ENCODE measurements at regions not wholly inside any gene's neighbourhood (a gene's known extent, or its start where the extent isn't known, plus 50 kb on each side); places are given as distances from the start of the nearest gene placed in this dataset.

GRCh38 chr3:124374583-124374982, 355.7 kb upstream of the UMPS start:
- DNase-seq = no peak

GRCh38 chr3:124381575-124382333, 348.5 kb upstream of the UMPS start:
- no peak for DNase-seq

- DNase-seq = no peak
These were observed 347.2 kb upstream of the UMPS start for GRCh38 chr3:124383051-124383450.

- DNase-seq = no peak
These were observed 346.3 kb upstream of the UMPS start for GRCh38 chr3:124383846-124384466.

GRCh38 chr3:124384527-124384926, 345.7 kb upstream of the UMPS start:
- DNase-seq = no peak

- no peak for DNase-seq
These were observed 344.3 kb upstream of the UMPS start for GRCh38 chr3:124385996-124386395.

- no peak for DNase-seq
These were observed 343.2 kb upstream of the UMPS start for GRCh38 chr3:124386996-124387595.

GRCh38 chr3:124391774-124392173, 338.5 kb upstream of the UMPS start:
- DNase-seq = no peak

- no peak for DNase-seq
These were observed 336.9 kb upstream of the UMPS start for GRCh38 chr3:124393340-124393739.

- no peak for DNase-seq
These were observed 335.1 kb upstream of the UMPS start for GRCh38 chr3:124395162-124395561.

GRCh38 chr3:124395584-124396338, 334.5 kb upstream of the UMPS start:
- no peak for DNase-seq

GRCh38 chr3:124396339-124396950, 333.8 kb upstream of the UMPS start:
- no peak for DNase-seq

- no peak for DNase-seq
These were observed 333.2 kb upstream of the UMPS start for GRCh38 chr3:124397088-124397487.

GRCh38 chr3:124398594-124398993, 331.7 kb upstream of the UMPS start:
- no peak for DNase-seq

- no peak for DNase-seq
These were observed 328.4 kb upstream of the UMPS start for GRCh38 chr3:124401843-124402242.

GRCh38 chr3:124402791-124403190, 327.5 kb upstream of the UMPS start:
- no peak for DNase-seq

GRCh38 chr3:124404621-124405020, 325.6 kb upstream of the UMPS start:
- no peak for DNase-seq

- DNase-seq = no peak
These were observed 323.0 kb upstream of the UMPS start for GRCh38 chr3:124407260-124407659.

GRCh38 chr3:124409650-124410275, 320.5 kb upstream of the UMPS start:
- DNase-seq = no peak

- no peak for DNase-seq
These were observed 319.8 kb upstream of the UMPS start for GRCh38 chr3:124410471-124410870.

GRCh38 chr3:124411728-124412127, 318.5 kb upstream of the UMPS start:
- no peak for DNase-seq

- DNase-seq = no peak
These were observed 317.6 kb upstream of the UMPS start for GRCh38 chr3:124412644-124413043.

- no peak for DNase-seq
These were observed 316.9 kb upstream of the UMPS start for GRCh38 chr3:124413393-124413792.
